CD4-positive, alpha-beta T cell (primary cell): ENCODE measurements at regions not wholly inside any gene's neighbourhood (a gene's known extent, or its start where the extent isn't known, plus 50 kb on each side); places are given as distances from the start of the nearest gene placed in this dataset.

Experiments used
- ATAC-seq: fragments of 200-7000 bp; cut with Tn5 transposase; one replicate; pipeline ENCODE4 v1.10.0; 2022; ENCODE audit warnings: mild to moderate bottlenecking; ENCODE audit not compliant: poor library complexity
- CTCF ChIA-PET: fragments of 350-600 bp; sonication (Branson Sonifier 250); formaldehyde crosslinking; loops from one replicate; lab custom pipeline; 2021; ENCODE audit warnings: antibody characterized with exemption, inconsistent platforms; lab: Charles Lee
- POLR2A ChIA-PET: fragments of 350-600 bp; sonication (Branson Sonifier 250); formaldehyde crosslinking; loops from one replicate; lab custom pipeline; 2021; ENCODE audit warnings: antibody characterized with exemption, inconsistent platforms; lab: Charles Lee
- DNase-seq, 14 experiments: peaks; one replicate each; pipeline ENCODE4 v3.0.0-alpha.2; 2013 to 2020; ENCODE audit warnings: mixed read lengths in 2 of 14
- H3K27ac ChIP-seq, 2 donors: one replicate each; pipeline versions ENCODE4 v1.5.1 to v1.7.0; 2013; ENCODE audit warnings: low read length in 2 of 2, low read depth in 1 of 2, mild to moderate bottlenecking in 1 of 2
- H3K27me3 ChIP-seq, 2 experiments: 1 replicate in 1 of 2; 2 replicates in 1 of 2; pipeline versions ENCODE4 v1.6.1 to v1.7.0; 2013; ENCODE audit warnings: low read length in 2 of 2, control low read depth in 1 of 2, mild to moderate bottlenecking in 1 of 2, moderate library complexity in 1 of 2; ENCODE audit not compliant: insufficient read depth in 2 of 2, control insufficient read depth in 1 of 2
- H3K36me3 ChIP-seq: one replicate; pipeline ENCODE4 v1.6.1; 2013; ENCODE audit warnings: low read length, control low read depth; ENCODE audit not compliant: insufficient read depth
- H3K4me1 ChIP-seq: one replicate; pipeline ENCODE4 v1.6.1; 2013; ENCODE audit warnings: low read length, control low read depth; ENCODE audit not compliant: insufficient read depth
- H3K4me3 ChIP-seq: one replicate; pipeline ENCODE4 v1.5.1; 2013; ENCODE audit warnings: mild to moderate bottlenecking, low read length, moderate library complexity
- H3K9me3 ChIP-seq, 2 experiments: 1 replicate in 1 of 2; 2 replicates in 1 of 2; pipeline versions ENCODE4 v1.6.1 to v1.7.0; 2013; ENCODE audit warnings: low read length in 2 of 2, mild to moderate bottlenecking in 2 of 2, control low read depth in 1 of 2, moderate library complexity in 1 of 2; ENCODE audit not compliant: control insufficient read depth in 1 of 2, insufficient read depth in 1 of 2
- H3K27ac Mint-ChIP-seq: one replicate; pipeline ENCODE4 v1.8.0; 2020; ENCODE audit warnings: mixed read lengths
- H3K27me3 Mint-ChIP-seq: one replicate; pipeline ENCODE4 v1.8.0; 2021; ENCODE audit warnings: mixed read lengths
- H3K36me3 Mint-ChIP-seq: one replicate; pipeline ENCODE4 v1.8.0; 2021; ENCODE audit warnings: low read depth, mixed read lengths
- H3K4me1 Mint-ChIP-seq: one replicate; pipeline ENCODE4 v1.8.0; 2021; ENCODE audit warnings: low read depth, mixed read lengths
- H3K4me3 Mint-ChIP-seq: one replicate; pipeline ENCODE4 v1.8.0; 2020; ENCODE audit warnings: mild to moderate bottlenecking, mixed read lengths
- H3K9me3 Mint-ChIP-seq: one replicate; pipeline ENCODE4 v1.8.0; 2020; ENCODE audit warnings: mixed read lengths
- intact Hi-C, 2 experiments: fragments of 100-400 bp; cut with DNase I in 1 of 2; cut with micrococcal nuclease in 1 of 2; formaldehyde crosslinking; loops; one replicate each; pipeline versions ENCODE4 v1.15.1 to v1.9.0; 2023 to 2025; cut with DNase I, micrococcal nuclease
- TF ChIP-seq, protein P1 (sequence below): fragments of 200-600 bp; IDR thresholded peaks from one replicate; pipeline ENCODE4 v1.8.0; 2022; ENCODE audit warnings: antibody characterized with exemption, mild to moderate bottlenecking

GRCh38 chr2:13649918-13650317 lies 933.2 kb downstream of the TRIB2 start:
- Histone ChIP-seq H3K4me3 (no peak overlapping the region), H3K27ac (no peak overlapping the region), H3K4me1 (no peaks in the 10 kb centered on the region), H3K36me3 (no peaks in the 10 kb centered on the region), H3K9me3 (peaks cover 0 to 4% of the 10 kb centered on the region in 2 experiments), H3K27me3 (no peaks in the 10 kb centered on the region)
- TF ChIP-seq, protein P1, sequence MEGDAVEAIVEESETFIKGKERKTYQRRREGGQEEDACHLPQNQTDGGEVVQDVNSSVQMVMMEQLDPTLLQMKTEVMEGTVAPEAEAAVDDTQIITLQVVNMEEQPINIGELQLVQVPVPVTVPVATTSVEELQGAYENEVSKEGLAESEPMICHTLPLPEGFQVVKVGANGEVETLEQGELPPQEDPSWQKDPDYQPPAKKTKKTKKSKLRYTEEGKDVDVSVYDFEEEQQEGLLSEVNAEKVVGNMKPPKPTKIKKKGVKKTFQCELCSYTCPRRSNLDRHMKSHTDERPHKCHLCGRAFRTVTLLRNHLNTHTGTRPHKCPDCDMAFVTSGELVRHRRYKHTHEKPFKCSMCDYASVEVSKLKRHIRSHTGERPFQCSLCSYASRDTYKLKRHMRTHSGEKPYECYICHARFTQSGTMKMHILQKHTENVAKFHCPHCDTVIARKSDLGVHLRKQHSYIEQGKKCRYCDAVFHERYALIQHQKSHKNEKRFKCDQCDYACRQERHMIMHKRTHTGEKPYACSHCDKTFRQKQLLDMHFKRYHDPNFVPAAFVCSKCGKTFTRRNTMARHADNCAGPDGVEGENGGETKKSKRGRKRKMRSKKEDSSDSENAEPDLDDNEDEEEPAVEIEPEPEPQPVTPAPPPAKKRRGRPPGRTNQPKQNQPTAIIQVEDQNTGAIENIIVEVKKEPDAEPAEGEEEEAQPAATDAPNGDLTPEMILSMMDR: no peak
- intact Hi-C loops: no loop called here
- DNase-seq (no peak), ATAC-seq (no peak)
- ChIA-PET CTCF (no interaction called here), POLR2A (no interaction called here)
- Mint-ChIP-seq H3K4me3 (no peak overlapping the region), H3K4me1 (no peaks in the 10 kb centered on the region), H3K9me3 (peaks cover 25% of the 10 kb centered on the region), H3K27ac (no peak overlapping the region), H3K36me3 (no peaks in the 10 kb centered on the region), H3K27me3 (no peaks in the 10 kb centered on the region)

DNA sequence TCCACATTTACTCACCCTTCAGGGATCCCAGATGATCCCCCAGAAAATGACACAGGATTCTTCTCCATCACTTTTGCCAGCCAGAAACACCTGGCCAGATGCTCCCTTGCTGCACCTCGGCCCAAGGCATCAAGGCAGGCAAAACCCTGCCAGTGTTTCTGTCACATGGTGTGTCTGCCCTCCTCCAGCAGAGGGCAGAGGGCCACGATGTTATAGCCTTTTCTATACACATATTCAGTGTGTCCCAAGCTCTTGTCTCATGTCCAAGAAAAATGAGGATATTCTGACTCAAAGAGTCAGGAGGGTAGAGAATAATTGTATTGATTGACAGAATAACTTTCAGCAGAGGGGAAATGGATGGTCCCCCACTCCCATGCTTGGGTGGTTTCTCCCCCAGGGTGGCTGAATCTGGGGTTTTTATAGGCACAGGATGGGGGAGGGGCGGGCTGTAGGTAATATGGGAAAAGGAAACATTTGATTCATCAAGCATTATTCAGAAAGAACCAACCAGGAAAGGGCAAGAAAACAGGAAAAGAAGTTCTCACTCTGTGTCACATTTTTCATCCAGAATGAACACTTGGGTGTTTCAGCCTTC lies 933.9 kb downstream of the TRIB2 start:
- no peak overlapping the region for H3K4me3 Mint-ChIP-seq

DNA sequence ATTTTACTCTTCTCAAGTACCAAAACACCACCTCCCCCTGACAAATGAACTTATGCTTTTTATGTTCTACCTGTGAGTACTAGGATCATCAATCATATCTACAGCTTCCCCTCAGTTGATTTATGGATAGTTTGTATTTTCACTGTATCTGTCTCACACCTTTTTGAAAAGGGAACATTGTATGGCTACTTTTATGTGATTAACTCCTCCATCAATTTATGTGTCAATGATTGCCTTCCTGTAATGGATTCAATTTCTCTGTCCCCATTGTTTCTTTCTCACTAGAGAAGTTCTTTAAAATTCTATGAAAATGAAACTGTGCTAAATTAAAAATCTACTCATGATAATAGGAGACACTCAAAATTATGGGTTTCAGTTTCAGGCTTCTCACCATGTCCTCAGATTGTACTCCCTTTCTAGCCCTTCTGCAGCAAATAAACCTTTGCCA lies 935.0 kb downstream of the TRIB2 start:
- H3K4me1 Mint-ChIP-seq: no peaks in the 10 kb centered on the region
- ATAC-seq (no peak), DNase-seq (no peak)
- H3K27me3 Mint-ChIP-seq: no peaks in the 10 kb centered on the region
- TF ChIP-seq, protein P1: no peak
- H3K4me1 ChIP-seq: no peaks in the 10 kb centered on the region
- intact Hi-C loops: no loop called here
- CTCF ChIA-PET: no interaction called here
- no peak overlapping the region for H3K4me3 ChIP-seq
- H3K4me3 Mint-ChIP-seq: no peak overlapping the region
- no peak overlapping the region for H3K27ac Mint-ChIP-seq
- POLR2A ChIA-PET: no interaction called here
- H3K36me3 Mint-ChIP-seq: no peaks in the 10 kb centered on the region
- peaks cover 0 to 4% of the 10 kb centered on the region in 2 experiments for H3K9me3 ChIP-seq
- H3K27me3 ChIP-seq: no peaks in the 10 kb centered on the region
- H3K36me3 ChIP-seq: no peaks in the 10 kb centered on the region
- H3K27ac ChIP-seq: no peak overlapping the region
- H3K9me3 Mint-ChIP-seq: peaks cover 22% of the 10 kb centered on the region

More for the DNA sequence above, 933.9 kb downstream of the TRIB2 start:
- POLR2A ChIA-PET: no interaction called here
- no peaks in the 10 kb centered on the region for H3K4me1 Mint-ChIP-seq
- H3K9me3 ChIP-seq: peaks cover 0 to 4% of the 10 kb centered on the region in 2 experiments
- H3K27ac ChIP-seq: no peak overlapping the region
- DNase-seq (no peak), ATAC-seq (no peak)
- no peaks in the 10 kb centered on the region for H3K36me3 Mint-ChIP-seq
- TF ChIP-seq, protein P1: no peak
- H3K27me3 ChIP-seq: no peaks in the 10 kb centered on the region
- intact Hi-C loops: no loop called here
- no peaks in the 10 kb centered on the region for H3K36me3 ChIP-seq
- peaks cover 25% of the 10 kb centered on the region for H3K9me3 Mint-ChIP-seq
- H3K27me3 Mint-ChIP-seq: no peaks in the 10 kb centered on the region
- H3K4me1 ChIP-seq: no peaks in the 10 kb centered on the region
- no peak overlapping the region for H3K4me3 ChIP-seq
- no peak overlapping the region for H3K27ac Mint-ChIP-seq
- CTCF ChIA-PET: no interaction called here
